HUES48 (cell line): ENCODE measurements at regions not wholly inside any gene's neighbourhood (a gene's known extent, or its start where the extent isn't known, plus 50 kb on each side); places are given as distances from the start of the nearest gene placed in this dataset.
"Not testable (repeated sequence)": the region's sequence is repeated elsewhere in the genome, so short reads cannot be mapped to it uniquely, and the experiment has no call there.

ENCODE experiments used
- H3K27ac ChIP-seq: one replicate; pipeline ENCODE4 v1.7.0; 2013; ENCODE audit warnings: low read depth, low read length, inconsistent platforms
- H3K27me3 ChIP-seq: 2 replicates; pipeline ENCODE4 v1.6.1; 2013; ENCODE audit warnings: mild to moderate bottlenecking, low read length; ENCODE audit not compliant: control insufficient read depth, insufficient read depth
- H3K36me3 ChIP-seq: 2 replicates; pipeline ENCODE4 v1.6.1; 2013; ENCODE audit warnings: low read length; ENCODE audit not compliant: control insufficient read depth, insufficient read depth
- H3K4me1 ChIP-seq: 2 replicates; pipeline ENCODE4 v1.6.1; 2013; ENCODE audit warnings: mild to moderate bottlenecking, low read length; ENCODE audit not compliant: control insufficient read depth, insufficient read depth
- H3K4me3 ChIP-seq: 2 replicates; pipeline ENCODE4 v1.5.1; 2013; ENCODE audit warnings: mild to moderate bottlenecking, low read depth, low read length
- H3K9ac ChIP-seq: 2 replicates; pipeline ENCODE4 v1.6.1; 2013; ENCODE audit warnings: mild to moderate bottlenecking, low read depth, low read length, moderate library complexity
- H3K9me3 ChIP-seq: 2 replicates; pipeline ENCODE4 v1.6.1; 2013; ENCODE audit warnings: low read length; ENCODE audit not compliant: control insufficient read depth, insufficient read depth

DNA sequence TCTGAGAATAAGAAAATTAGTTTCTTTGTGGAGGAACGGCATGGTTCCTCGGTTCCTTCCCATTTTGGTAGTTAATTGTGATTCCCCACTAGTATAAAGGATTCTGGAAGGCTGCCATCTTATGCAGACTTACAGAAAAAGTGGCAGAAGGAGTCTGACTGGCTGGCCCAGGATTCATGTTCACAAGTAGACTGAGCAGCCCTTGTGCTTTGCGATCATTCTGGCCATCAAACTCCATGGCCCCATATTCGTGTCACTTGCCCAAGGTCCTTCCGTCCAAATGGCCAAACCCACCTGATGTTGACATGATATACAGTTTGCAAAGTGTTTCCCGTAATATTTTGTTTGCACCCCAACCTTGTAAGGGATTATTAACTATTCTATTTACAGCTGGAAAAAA, 297.2 kb upstream of the AMIGO2 start:
- no peak overlapping the region for H3K27ac ChIP-seq
- no peak overlapping the region for H3K4me3 ChIP-seq
- H3K36me3 ChIP-seq = no peaks in the 10 kb centered on the region
- H3K27me3 ChIP-seq = no peaks in the 10 kb centered on the region
- H3K9me3 ChIP-seq = no peaks in the 10 kb centered on the region
- no peaks in the 10 kb centered on the region for H3K4me1 ChIP-seq
- H3K9ac ChIP-seq = no peak overlapping the region

DNA sequence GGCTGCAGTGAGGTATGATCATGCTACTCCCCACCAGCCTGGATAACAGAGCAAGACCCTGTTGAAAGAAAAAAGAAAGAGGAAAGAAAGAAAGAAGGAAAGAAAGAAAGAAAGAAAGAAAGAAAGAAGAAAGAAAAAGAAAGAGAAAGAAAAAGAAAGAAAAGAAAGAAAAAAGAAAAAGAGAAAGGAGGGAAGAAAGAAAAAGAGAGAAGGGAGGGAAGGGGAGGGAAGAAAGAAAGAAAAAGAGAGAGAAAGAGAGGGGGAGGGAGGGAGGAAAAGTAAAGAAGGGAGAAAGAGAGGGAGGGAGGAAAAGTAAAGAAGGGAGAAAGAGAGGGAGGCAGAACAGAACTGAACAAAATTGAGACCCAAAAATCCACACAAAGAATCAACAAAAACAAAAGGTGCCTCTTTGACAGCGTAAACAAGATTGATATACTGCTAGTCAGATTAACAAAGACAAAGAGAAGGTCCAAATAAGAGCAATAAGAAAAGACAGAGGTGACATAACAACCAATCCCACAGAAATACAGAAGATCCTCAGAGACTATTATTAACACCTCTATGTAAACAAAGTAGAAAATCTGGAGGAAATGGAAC, 293.9 kb upstream of the AMIGO2 start:
- no peak overlapping the region for H3K27ac ChIP-seq
- H3K4me1 ChIP-seq = no peaks in the 10 kb centered on the region
- H3K9ac ChIP-seq = no peak overlapping the region
- H3K27me3 ChIP-seq = no peaks in the 10 kb centered on the region
- H3K36me3 ChIP-seq = no peaks in the 10 kb centered on the region
- no peaks in the 10 kb centered on the region for H3K9me3 ChIP-seq
- no peak overlapping the region for H3K4me3 ChIP-seq

DNA sequence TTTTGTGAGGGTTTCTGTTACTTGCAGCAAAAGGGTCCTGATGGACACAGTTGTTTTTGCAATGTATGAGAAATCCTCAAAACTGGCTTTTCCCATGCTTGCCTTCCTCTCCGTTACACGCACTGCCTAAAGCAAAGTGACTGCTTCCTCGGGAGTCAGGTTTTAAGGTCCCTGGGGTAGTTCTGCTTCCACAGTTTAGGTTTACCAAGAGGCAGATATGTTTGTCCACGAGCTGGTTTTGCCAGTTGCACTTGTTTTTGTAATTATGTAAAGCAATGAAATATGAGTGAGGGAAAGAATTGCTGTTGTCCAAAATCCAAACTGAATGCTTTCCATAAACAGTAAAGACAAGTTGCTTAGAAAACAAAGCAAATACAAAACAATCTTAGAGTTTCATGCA, 290.7 kb upstream of the AMIGO2 start:
- Histone ChIP-seq H3K27me3 (no peaks in the 10 kb centered on the region), H3K27ac (no peak overlapping the region), H3K4me1 (no peaks in the 10 kb centered on the region), H3K36me3 (no peaks in the 10 kb centered on the region), H3K9ac (no peak overlapping the region), H3K9me3 (no peaks in the 10 kb centered on the region; the same call in 1 of the 2 replicates), H3K4me3 (no peak overlapping the region)

DNA sequence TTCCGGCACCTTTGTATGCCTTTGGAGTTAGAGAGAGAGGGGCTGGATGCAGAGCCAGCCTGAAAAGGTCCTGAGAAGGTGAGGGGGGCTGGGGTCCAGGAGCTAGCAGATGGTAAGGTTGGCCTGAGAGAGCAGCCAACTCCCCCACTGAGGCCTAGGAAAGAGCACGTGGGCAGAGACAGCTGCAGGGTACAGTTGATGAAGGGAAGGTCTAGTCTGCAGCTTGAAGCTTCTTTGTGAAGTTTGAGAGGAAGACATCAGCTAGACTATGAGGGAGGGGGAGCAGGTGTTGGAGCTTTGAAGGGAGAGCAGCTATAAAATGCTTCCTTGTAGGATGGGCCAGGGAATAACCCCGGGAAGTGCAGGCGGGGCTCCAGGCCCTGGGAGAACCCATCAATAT, 289.3 kb upstream of the AMIGO2 start:
- Histone ChIP-seq H3K4me3 (no peak overlapping the region), H3K9me3 (no peaks in the 10 kb centered on the region; the same call in 1 of the 2 replicates), H3K4me1 (no peaks in the 10 kb centered on the region), H3K36me3 (no peaks in the 10 kb centered on the region), H3K27ac (no peak overlapping the region), H3K27me3 (no peaks in the 10 kb centered on the region), H3K9ac (no peak overlapping the region)

DNA sequence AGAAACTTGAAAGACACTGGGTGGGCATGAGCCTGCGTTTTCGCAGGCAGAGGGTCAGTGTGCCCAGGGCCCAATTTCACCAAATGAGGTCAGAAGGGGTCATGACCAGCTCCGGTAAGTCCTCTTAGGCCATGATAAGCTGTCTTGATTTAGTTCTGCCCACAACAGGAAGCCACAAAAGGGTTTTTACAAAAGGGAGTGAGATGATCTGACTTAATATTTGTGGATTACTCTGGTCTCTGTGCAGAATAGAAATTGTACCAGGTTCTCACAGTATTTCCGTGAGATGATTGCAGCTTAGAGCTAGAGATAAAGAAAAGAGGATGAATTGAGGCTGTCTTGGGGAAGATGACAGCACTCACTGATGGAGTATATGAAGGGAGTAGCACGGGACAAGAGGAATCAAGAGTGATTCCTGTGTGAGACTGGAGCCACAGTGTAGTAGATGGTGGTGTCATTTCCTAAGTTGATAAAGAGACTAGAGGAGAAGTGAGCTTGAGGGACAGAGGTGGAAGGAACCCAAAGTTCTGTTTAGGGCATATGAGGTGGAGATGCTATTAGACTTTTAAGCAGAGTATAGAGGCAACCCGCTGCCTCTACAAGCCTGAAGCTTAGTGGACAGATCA, 288.3 kb upstream of the AMIGO2 start:
- no peaks in the 10 kb centered on the region for H3K4me1 ChIP-seq
- no peak overlapping the region for H3K4me3 ChIP-seq
- H3K27me3 ChIP-seq = no peaks in the 10 kb centered on the region
- no peak overlapping the region for H3K9ac ChIP-seq
- H3K36me3 ChIP-seq = no peaks in the 10 kb centered on the region
- H3K9me3 ChIP-seq = no peaks in the 10 kb centered on the region; the same call in 1 of the 2 replicates
- no peak overlapping the region for H3K27ac ChIP-seq

DNA sequence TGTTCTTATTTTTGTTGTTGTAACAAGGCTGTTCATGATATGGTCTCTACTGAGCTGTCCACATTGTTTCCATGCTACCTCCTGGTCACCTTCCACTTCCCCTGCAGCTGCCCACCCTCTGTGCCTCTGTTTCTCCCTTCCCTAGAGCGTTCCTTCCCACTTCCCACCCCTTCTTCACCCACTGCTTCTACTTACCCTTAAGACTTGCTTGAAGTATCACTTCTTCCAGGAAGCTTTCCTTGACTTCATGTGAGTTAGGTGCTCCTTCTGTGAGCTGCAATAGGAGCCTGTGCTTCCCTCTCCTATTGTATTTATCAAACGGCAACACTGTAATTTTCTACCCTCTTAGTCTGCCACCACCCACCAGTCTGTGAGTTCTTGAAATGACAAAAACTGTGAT, 286.8 kb upstream of the AMIGO2 start:
- Histone ChIP-seq H3K27ac (no peak overlapping the region), H3K36me3 (no peaks in the 10 kb centered on the region), H3K9me3 (no peaks in the 10 kb centered on the region; the same call in 1 of the 2 replicates), H3K4me3 (no peak overlapping the region), H3K9ac (no peak overlapping the region), H3K4me1 (no peaks in the 10 kb centered on the region), H3K27me3 (no peaks in the 10 kb centered on the region)

DNA sequence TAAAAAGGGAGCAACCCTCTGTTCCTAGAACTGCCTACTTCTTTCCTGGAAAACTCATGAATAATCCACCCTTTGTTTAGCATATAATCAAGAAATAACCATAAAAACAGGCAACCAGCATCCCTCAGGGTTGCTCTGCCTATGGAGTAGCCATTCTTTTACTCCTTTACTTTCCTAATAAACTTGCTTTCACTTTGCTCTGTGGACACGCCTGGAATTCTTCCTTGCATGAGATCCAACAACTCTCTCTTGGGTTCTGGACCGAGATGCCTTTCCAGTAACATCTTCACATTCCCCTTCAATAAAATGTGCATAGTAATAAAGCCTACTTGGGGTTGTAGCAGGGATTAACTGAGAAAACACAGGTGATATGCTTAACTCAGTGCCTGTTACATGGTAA, 286.4 kb upstream of the AMIGO2 start:
- H3K9ac ChIP-seq = no peak overlapping the region
- no peaks in the 10 kb centered on the region for H3K4me1 ChIP-seq
- H3K4me3 ChIP-seq = no peak overlapping the region
- H3K27ac ChIP-seq = no peak overlapping the region
- H3K27me3 ChIP-seq = no peaks in the 10 kb centered on the region
- no peaks in the 10 kb centered on the region; the same call in 1 of the 2 replicates for H3K9me3 ChIP-seq
- H3K36me3 ChIP-seq = no peaks in the 10 kb centered on the region

DNA sequence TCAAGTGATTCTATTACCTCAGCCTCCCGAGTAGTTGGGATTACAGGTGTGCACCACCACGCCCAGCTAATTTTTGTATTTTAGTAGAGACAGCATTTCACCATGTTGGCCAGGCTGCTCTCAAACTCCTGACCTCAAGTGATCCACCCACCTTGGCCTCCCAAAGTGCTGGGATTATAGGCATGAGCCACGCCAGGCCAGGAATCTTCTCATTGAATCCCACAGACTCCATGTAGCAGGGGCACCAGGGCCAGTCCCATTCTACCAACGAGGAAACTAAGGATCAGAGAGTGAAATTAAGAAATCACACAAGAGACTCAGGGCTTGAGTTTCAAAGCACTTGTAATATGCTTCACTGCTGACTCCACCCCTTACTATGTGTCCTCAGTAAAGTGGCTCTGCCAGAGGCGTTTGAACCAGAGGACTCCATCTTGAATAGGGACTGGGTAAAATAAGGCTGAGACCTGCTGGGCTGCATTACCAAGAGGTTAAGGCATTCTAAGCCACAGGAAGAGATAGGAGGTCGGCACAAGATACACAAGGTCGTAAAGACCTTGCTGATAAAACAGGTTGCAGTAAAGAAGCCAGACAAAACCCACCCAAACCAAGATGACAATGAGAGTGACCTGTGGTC, 285.8 kb upstream of the AMIGO2 start:
- not testable (repeated sequence) for H3K9ac ChIP-seq, H3K4me1 ChIP-seq, H3K9me3 ChIP-seq, H3K27ac ChIP-seq, H3K36me3 ChIP-seq, H3K27me3 ChIP-seq, H3K4me3 ChIP-seq

DNA sequence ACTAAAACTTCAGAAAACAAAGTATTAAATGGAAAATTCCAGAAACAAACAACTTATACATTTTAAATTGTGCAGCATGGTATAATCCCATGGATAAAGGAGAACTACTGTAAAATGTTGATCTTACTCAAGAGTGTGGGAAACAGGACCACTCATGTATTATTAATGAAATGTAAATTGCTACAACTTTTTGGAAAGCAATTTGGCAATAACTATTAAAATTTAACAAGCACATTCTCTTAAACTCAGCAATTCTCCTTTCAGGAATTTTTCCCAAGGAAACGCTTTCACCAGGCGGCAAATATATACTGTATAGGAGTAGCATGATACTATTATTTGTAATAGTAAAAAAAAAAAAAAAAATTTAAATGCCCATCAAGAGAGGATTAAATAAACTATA, 284.5 kb upstream of the AMIGO2 start:
- no peaks in the 10 kb centered on the region for H3K27me3 ChIP-seq
- H3K4me3 ChIP-seq = no peak overlapping the region
- H3K27ac ChIP-seq = no peak overlapping the region
- no peaks in the 10 kb centered on the region; the same call in 1 of the 2 replicates for H3K9me3 ChIP-seq
- no peak overlapping the region for H3K9ac ChIP-seq
- no peaks in the 10 kb centered on the region for H3K4me1 ChIP-seq
- no peaks in the 10 kb centered on the region for H3K36me3 ChIP-seq

DNA sequence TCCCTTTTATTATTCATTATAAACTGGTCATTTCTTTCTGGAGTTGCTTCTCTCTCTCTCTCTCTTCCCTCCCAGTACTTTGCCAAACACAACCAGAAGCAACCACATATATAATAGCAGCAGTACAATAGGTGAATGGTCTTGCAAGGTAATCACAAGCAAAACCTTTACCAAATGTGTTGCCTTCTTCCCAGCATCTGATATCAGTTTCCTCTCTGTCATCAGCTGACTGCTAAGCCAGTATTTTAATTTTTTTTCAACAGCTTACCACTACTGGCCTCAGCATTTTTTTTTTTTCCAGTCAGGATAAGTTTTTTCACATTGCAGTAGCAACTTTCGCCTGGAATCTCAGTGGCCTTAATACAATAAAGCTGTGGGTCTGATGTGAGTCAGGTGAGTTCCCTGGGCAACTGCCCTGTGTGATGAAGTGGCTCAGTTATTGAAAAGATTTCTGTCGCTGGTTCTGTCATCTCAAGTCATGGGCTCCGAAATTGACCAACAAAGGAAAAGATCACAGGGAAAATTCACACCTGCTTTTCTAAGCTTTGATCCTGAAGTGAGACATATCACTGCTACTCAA, 282.5 kb upstream of the AMIGO2 start:
- no peak overlapping the region for H3K9ac ChIP-seq
- H3K4me3 ChIP-seq = no peak overlapping the region
- no peaks in the 10 kb centered on the region for H3K36me3 ChIP-seq
- H3K27ac ChIP-seq = no peak overlapping the region
- H3K4me1 ChIP-seq = no peaks in the 10 kb centered on the region
- H3K27me3 ChIP-seq = no peaks in the 10 kb centered on the region
- H3K9me3 ChIP-seq = no peaks in the 10 kb centered on the region

DNA sequence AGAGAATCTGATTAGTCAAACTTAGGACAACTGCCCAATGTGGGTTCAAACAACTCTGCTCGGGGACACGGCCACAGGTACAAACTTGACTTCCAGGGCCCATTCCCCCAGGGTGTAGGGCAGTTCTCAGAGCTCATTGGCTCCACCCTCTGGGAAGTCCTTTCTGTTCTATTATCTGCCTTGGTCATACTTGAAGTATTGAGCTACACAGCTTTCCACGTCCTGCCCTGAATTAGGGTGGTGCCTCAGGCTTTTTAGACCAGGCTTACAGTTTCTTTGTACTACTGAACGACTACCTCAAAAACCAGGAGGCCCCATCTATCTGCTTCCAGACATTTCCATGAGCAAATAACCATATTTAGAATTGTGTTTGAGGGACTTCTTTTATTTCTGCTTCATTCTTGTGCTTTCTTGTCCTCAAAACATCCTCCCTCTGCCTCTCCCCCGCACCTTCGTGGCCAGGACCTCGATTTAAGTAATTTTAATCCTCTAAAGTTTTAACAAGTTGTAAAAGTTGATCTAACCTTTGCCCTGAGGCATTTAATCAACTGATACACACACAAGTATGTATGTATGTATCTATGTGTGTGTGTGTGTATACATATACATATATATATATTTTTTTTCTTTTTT, 281.7 kb upstream of the AMIGO2 start:
- no peak overlapping the region for H3K27ac ChIP-seq
- no peaks in the 10 kb centered on the region for H3K9me3 ChIP-seq
- H3K36me3 ChIP-seq = no peaks in the 10 kb centered on the region
- H3K4me3 ChIP-seq = no peak overlapping the region
- H3K4me1 ChIP-seq = no peaks in the 10 kb centered on the region
- H3K9ac ChIP-seq = no peak overlapping the region
- H3K27me3 ChIP-seq = no peaks in the 10 kb centered on the region
